T-helper 2 cell treated with Interferon-gamma antibody and Interleukin-4, amounts not matched to agents 5 μg/mL and 100 μg/mL, for 36 hours (primary cell): ENCODE measurements at regions not wholly inside any gene's neighbourhood (a gene's known extent, or its start where the extent isn't known, plus 50 kb on each side); places are given as distances from the start of the nearest gene placed in this dataset.
"Not testable (repeated sequence)": the region's sequence is repeated elsewhere in the genome, so short reads cannot be mapped to it uniquely, and the experiment has no call there.

Experiments used
- DNase-seq: peaks from one replicate; pipeline ENCODE4 v3.0.0; 2021; ENCODE audit warnings: low spot score
- H3K27ac Mint-ChIP-seq: one replicate; pipeline ENCODE4 v1.8.0; 2021; ENCODE audit warnings: mild to moderate bottlenecking, mixed read lengths
- H3K27me3 Mint-ChIP-seq: one replicate; pipeline ENCODE4 v1.8.0; 2021; ENCODE audit warnings: low read depth, mixed read lengths
- H3K36me3 Mint-ChIP-seq: one replicate; pipeline ENCODE4 v1.8.0; 2021; ENCODE audit warnings: low read depth, mixed read lengths
- H3K4me1 Mint-ChIP-seq: one replicate; pipeline ENCODE4 v1.8.0; 2021; ENCODE audit warnings: low read depth, mixed read lengths
- H3K4me3 Mint-ChIP-seq: one replicate; pipeline ENCODE4 v1.8.0; 2022; ENCODE audit warnings: mild to moderate bottlenecking, moderate library complexity, mixed read lengths
- H3K9me3 Mint-ChIP-seq: one replicate; pipeline ENCODE4 v1.8.0; 2021; ENCODE audit warnings: mixed read lengths

DNA sequence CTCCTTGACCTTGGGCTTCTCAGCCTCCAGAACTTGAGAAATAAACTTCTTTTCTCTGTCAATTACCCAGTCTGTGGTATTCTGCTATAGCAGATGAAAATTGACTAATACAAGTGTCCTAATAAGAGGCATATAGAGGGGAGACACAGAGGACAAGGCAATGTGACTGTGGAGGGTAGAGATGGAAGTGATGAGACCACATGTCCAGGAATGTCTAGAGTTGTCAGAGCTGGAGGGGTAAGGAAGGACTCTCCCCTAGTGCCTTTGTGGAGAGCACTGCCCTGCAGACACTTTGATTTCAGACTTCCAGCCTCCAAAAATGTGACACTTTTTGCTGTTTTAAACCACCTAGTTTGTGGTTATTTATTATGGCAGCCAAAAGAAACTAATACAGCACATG is 74.4 kb downstream of the ACKR3 start:
- H3K36me3 Mint-ChIP-seq, result no peaks in the 10 kb centered on the region
- H3K4me1 Mint-ChIP-seq, result no peaks in the 10 kb centered on the region
- H3K27me3 Mint-ChIP-seq, result no peaks in the 10 kb centered on the region
- no peak overlapping the region for H3K4me3 Mint-ChIP-seq
- DNase-seq, result no peak
- H3K27ac Mint-ChIP-seq, result no peak overlapping the region
- H3K9me3 Mint-ChIP-seq, result no peaks in the 10 kb centered on the region

DNA sequence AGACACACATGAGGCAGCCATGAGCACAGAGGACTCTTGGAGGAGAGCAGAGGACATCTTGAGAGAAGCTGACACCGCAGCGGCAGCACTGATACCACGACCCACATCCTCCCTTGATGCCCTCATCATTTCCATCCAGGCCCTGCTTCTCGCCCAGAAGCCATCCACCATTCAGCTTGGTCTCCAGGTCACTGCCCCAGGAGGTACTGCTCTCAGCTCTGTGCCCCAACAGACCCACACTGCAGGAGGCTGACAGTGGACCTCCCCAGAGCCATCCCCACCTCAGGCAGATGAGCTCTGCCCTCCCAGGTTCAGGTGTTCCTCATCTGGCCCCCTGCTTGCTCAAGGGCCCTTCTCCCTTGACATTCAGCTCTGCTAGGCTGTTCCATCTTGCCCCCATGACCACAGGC is 74.9 kb downstream of the ACKR3 start:
- Mint-ChIP-seq H3K4me3 (no peak overlapping the region), H3K4me1 (no peaks in the 10 kb centered on the region), H3K9me3 (no peaks in the 10 kb centered on the region), H3K36me3 (no peaks in the 10 kb centered on the region), H3K27ac (no peak overlapping the region), H3K27me3 (peaks cover under 1% of the 10 kb centered on the region)
- no peak for DNase-seq

GRCh38 chr2:236645141-236645540 is 75.5 kb downstream of the ACKR3 start:
- DNase-seq, H3K27me3 Mint-ChIP-seq, H3K36me3 Mint-ChIP-seq: not testable (repeated sequence)

GRCh38 chr2:236646441-236646840 is 76.8 kb downstream of the ACKR3 start:
- Mint-ChIP-seq H3K27ac (no peak overlapping the region), H3K4me3 (no peak overlapping the region), H3K27me3 (peaks cover 10% of the 10 kb centered on the region), H3K4me1 (no peaks in the 10 kb centered on the region), H3K36me3 (no peaks in the 10 kb centered on the region), H3K9me3 (no peaks in the 10 kb centered on the region)
- no peak for DNase-seq

More at GRCh38 chr2:236645141-236645540, 75.5 kb downstream of the ACKR3 start:
- H3K27ac Mint-ChIP-seq, H3K9me3 Mint-ChIP-seq, H3K4me1 Mint-ChIP-seq, H3K4me3 Mint-ChIP-seq: not testable (repeated sequence)

GRCh38 chr2:236646871-236647270 is 77.2 kb downstream of the ACKR3 start:
- H3K27ac Mint-ChIP-seq, result no peak overlapping the region
- no peaks in the 10 kb centered on the region for H3K4me1 Mint-ChIP-seq
- no peak for DNase-seq
- no peaks in the 10 kb centered on the region for H3K36me3 Mint-ChIP-seq
- no peaks in the 10 kb centered on the region for H3K9me3 Mint-ChIP-seq
- H3K27me3 Mint-ChIP-seq, result peaks cover 10% of the 10 kb centered on the region
- no peak overlapping the region for H3K4me3 Mint-ChIP-seq

DNA sequence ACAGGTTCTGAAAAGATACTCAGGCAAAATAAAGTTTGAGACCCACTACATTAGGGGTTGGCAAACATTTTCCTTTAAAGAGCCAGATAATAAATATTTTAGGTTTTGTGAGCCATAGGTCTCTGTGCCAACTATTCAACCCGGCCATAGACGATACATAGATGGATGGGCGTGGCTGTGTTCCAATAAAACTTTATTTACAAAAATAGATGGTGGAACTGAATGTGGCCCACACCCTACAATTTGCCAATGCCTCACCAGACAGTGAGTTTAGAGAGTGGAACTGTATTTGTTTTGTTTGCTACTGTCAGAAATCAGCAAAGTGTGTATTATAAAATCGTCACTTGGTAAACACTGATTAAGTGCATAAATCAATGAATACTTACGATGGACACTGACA is 78.0 kb downstream of the ACKR3 start:
- H3K4me1 Mint-ChIP-seq, result no peaks in the 10 kb centered on the region
- no peaks in the 10 kb centered on the region for H3K9me3 Mint-ChIP-seq
- peaks cover 12% of the 10 kb centered on the region for H3K27me3 Mint-ChIP-seq
- no peak overlapping the region for H3K27ac Mint-ChIP-seq
- no peak overlapping the region for H3K4me3 Mint-ChIP-seq
- DNase-seq, result no peak
- no peaks in the 10 kb centered on the region for H3K36me3 Mint-ChIP-seq

DNA sequence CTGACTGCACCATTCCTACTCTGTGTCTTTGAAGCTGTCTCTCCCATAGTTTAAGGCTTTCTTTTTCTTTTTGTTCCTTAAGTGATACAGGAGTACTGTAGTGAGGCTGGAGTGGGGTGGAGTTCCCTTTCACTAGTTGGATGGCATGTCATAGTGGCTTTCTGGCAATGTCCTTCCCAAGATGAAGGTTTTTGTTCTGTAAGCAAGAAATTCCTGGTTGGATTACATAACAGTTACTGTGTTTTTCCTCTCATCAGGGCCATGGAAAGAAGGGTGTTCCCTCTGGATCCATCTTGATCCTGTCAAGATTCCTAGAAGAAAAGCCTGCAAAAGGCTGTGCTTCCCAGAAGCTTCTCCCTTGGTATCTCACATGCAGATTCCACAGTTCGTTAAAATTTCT is 84.2 kb downstream of the ACKR3 start:
- H3K27me3 Mint-ChIP-seq, result peaks cover 12% of the 10 kb centered on the region
- no peaks in the 10 kb centered on the region for H3K4me1 Mint-ChIP-seq
- no peak for DNase-seq
- no peak overlapping the region for H3K4me3 Mint-ChIP-seq
- no peaks in the 10 kb centered on the region for H3K36me3 Mint-ChIP-seq
- no peaks in the 10 kb centered on the region for H3K9me3 Mint-ChIP-seq
- no peak overlapping the region for H3K27ac Mint-ChIP-seq

GRCh38 chr2:236654496-236654895 is 84.9 kb downstream of the ACKR3 start:
- H3K4me1 Mint-ChIP-seq, result no peaks in the 10 kb centered on the region
- no peak for DNase-seq
- no peaks in the 10 kb centered on the region for H3K36me3 Mint-ChIP-seq
- H3K27ac Mint-ChIP-seq, result no peak overlapping the region
- H3K4me3 Mint-ChIP-seq, result no peak overlapping the region
- H3K9me3 Mint-ChIP-seq, result no peaks in the 10 kb centered on the region
- peaks cover 12% of the 10 kb centered on the region for H3K27me3 Mint-ChIP-seq

- no peak for DNase-seq
- Mint-ChIP-seq H3K27ac (no peak overlapping the region), H3K9me3 (no peaks in the 10 kb centered on the region), H3K27me3 (peaks cover 5% of the 10 kb centered on the region), H3K4me1 (no peaks in the 10 kb centered on the region), H3K4me3 (no peak overlapping the region), H3K36me3 (no peaks in the 10 kb centered on the region)
Measured at GRCh38 chr2:236656166-236656565, 86.5 kb downstream of the ACKR3 start.

GRCh38 chr2:236656721-236657120 is 87.1 kb downstream of the ACKR3 start:
- no peak for DNase-seq
- Mint-ChIP-seq H3K4me1 (no peaks in the 10 kb centered on the region), H3K9me3 (no peaks in the 10 kb centered on the region), H3K4me3 (no peak overlapping the region), H3K27ac (no peak overlapping the region), H3K36me3 (no peaks in the 10 kb centered on the region), H3K27me3 (peaks cover 10% of the 10 kb centered on the region)

- H3K27me3 Mint-ChIP-seq, result peaks cover 9% of the 10 kb centered on the region
- H3K36me3 Mint-ChIP-seq, result no peaks in the 10 kb centered on the region
- H3K4me3 Mint-ChIP-seq, result no peak overlapping the region
- DNase-seq, result no peak
- H3K4me1 Mint-ChIP-seq, result no peaks in the 10 kb centered on the region
- H3K27ac Mint-ChIP-seq, result no peak overlapping the region
- H3K9me3 Mint-ChIP-seq, result no peaks in the 10 kb centered on the region
Measured at GRCh38 chr2:236657215-236657614, 87.6 kb downstream of the ACKR3 start.

DNA sequence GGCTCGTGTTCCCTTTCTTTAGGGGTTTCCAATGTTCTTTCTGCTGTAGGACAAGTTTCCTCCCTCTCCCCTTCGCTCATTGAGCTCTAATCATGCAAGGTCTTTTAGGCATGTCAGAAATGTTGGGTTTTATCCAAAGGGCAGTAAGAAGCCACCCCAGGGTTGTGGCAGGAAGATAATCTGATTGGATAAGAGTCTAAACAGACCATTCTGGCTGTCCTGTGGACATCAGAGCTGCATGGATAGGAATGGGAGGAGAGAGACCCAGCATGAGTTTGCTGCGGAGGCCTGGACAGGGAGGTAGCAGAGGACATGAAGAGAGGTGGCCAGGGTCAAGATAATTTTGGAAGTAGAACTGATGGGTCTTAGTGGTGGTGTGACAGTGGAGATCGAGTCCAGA is 88.2 kb downstream of the ACKR3 start:
- Mint-ChIP-seq H3K9me3 (no peaks in the 10 kb centered on the region), H3K4me3 (no peak overlapping the region), H3K27me3 (peaks cover 13% of the 10 kb centered on the region), H3K4me1 (no peaks in the 10 kb centered on the region), H3K27ac (no peak overlapping the region), H3K36me3 (no peaks in the 10 kb centered on the region)
- no peak for DNase-seq

DNA sequence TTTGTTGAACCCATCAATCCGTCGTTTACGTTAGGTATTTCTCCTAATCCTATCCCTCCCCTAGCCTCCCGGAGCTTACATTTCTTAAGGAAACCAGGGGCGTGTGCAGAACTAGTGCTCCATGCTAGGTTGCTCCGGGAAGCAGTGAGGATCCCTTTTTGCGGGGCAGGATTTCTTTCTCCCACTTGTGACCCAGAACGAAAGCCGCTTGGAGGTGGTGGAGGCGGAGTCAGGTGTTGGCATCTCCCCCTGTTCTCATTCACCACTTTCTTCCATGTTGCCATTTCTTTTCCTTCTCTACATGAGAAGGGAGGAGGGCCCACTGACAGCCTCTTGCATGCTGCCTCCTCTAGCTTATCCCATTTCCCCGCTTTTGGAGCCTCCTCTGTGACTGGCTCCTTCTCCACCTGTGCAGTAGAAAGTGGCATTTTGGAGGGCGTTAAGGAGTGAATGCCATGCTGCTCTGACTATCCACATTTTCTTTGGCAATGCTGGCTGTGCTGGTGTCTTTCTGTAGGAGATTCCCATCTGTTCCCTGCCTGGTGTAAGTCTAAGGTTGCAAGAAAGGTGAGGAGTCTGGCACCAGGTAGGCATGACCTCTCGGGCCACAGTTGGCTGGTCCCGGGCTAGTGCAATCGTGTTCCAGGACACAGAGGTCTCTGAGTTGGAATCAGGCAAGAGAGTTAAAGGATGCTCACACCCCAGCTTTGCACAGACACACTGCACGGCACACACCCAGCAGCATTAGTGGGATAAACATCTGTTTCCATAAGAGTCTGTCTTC is 89.5 kb downstream of the ACKR3 start:
- no peaks in the 10 kb centered on the region for H3K9me3 Mint-ChIP-seq
- no peak overlapping the region for H3K4me3 Mint-ChIP-seq
- no peaks in the 10 kb centered on the region for H3K36me3 Mint-ChIP-seq
- peaks cover 14% of the 10 kb centered on the region for H3K27me3 Mint-ChIP-seq
- no peak overlapping the region for H3K27ac Mint-ChIP-seq
- H3K4me1 Mint-ChIP-seq, result no peaks in the 10 kb centered on the region
- DNase-seq, result no peak

- no peaks in the 10 kb centered on the region for H3K36me3 Mint-ChIP-seq
- no peak overlapping the region for H3K4me3 Mint-ChIP-seq
- DNase-seq, result no peak
- no peaks in the 10 kb centered on the region for H3K9me3 Mint-ChIP-seq
- H3K27me3 Mint-ChIP-seq, result peaks cover 14% of the 10 kb centered on the region
- H3K4me1 Mint-ChIP-seq, result no peaks in the 10 kb centered on the region
- H3K27ac Mint-ChIP-seq, result no peak overlapping the region
Measured at GRCh38 chr2:236659758-236660150, 90.1 kb downstream of the ACKR3 start.
